ENCODE measurements at regions not wholly inside any gene's neighbourhood (a gene's known extent, or its start where the extent isn't known, plus 50 kb on each side); places are given as distances from the start of the nearest gene placed in this dataset.

DNA sequence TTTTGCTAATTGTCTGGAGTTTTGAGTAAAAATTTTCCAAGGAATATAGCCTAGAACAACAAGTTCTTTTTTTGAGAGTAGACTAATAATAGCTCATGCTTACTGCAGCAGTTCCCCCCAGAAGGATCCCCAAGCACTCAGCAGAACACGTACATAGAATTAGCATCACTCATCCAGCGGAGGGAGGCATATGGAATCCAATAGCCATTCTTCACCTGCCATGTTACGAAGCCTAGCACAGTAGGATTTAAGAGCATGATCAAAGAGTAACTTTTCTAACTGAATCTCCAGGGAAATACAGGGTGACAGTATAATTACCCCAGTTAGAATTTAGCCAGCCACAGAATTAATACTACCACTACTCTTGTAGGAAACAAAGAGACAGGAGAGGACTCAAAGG, 511.7 kb upstream of the NOX3 start:
- CTCF ChIA-PET: no interaction called here
- peaks cover 12% of the 10 kb centered on the region for H3K4me1 Mint-ChIP-seq
- H3K36me3 Mint-ChIP-seq (ENCODE audit: low read depth): peaks cover 2% of the 10 kb centered on the region
- H3K4me3 Mint-ChIP-seq: no peak overlapping the region
- H3K9me3 Mint-ChIP-seq (ENCODE audit: low read depth): peaks cover under 1% of the 10 kb centered on the region
- ATAC-seq (no peak), DNase-seq (no peak)
- no peak overlapping the region for H3K27ac Mint-ChIP-seq
- POLR2A ChIA-PET: no interaction called here
- intact Hi-C loops (cut with DNase I, micrococcal nuclease): no loop called here
- H3K27me3 Mint-ChIP-seq: no peaks in the 10 kb centered on the region

- Mint-ChIP-seq H3K9me3 (ENCODE audit: low read depth) (no peaks in the 10 kb centered on the region), H3K4me3 (no peak overlapping the region), H3K4me1 (no peaks in the 10 kb centered on the region), H3K36me3 (ENCODE audit: low read depth) (peaks cover 2% of the 10 kb centered on the region), H3K27me3 (no peaks in the 10 kb centered on the region), H3K27ac (no peak overlapping the region)
- DNase-seq: no peak
- ChIA-PET CTCF (no interaction called here), POLR2A (interaction anchor here (0.6 kb wide), 1 partner anchor 491 kb away, joined by 3 read pairs; no protein-coding TSS in a partner anchor)
- intact Hi-C loops (cut with DNase I, micrococcal nuclease): no loop called here
- no peak for ATAC-seq
These were observed 508.9 kb upstream of the NOX3 start for GRCh38 chr6:155964544-155964943.

- Mint-ChIP-seq H3K27me3 (no peaks in the 10 kb centered on the region), H3K36me3 (ENCODE audit: low read depth) (no peaks in the 10 kb centered on the region), H3K4me1 (no peaks in the 10 kb centered on the region), H3K9me3 (ENCODE audit: low read depth) (no peaks in the 10 kb centered on the region), H3K27ac (no peak overlapping the region), H3K4me3 (no peak overlapping the region)
- no peak for ATAC-seq
- no peak for DNase-seq
- POLR2A ChIA-PET: no interaction called here
- CTCF ChIA-PET: no interaction called here
- intact Hi-C loops (cut with DNase I, micrococcal nuclease): no loop called here
These were observed 506.6 kb upstream of the NOX3 start for GRCh38 chr6:155962276-155962675.

DNA sequence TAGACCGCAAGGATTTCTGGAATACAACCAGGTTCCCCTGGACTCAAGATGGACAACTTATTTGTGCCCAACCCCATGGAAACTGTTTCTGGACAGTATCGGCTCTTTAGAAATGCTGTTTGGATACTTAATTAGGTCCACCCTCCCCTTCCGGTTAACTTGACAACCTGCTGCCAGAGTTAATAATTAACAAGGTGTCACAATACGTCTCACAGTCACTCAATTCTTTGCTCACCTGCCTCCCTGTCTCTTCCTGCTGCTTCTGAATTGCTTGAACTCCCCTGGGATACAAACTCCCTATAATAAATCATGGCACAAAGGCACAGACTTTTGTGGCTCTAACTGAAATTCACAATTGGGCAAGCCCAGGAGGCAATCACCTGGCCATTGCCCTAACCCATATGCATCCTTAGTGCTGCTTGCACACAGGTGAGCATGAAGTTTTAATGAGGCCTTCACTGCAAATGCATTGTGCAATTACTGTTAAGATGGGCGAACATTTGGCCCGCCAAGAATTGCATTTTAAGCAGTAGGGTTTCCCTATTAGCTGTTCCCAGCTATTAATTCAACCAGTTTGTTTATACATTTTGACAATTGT, 504.4 kb upstream of the NOX3 start:
- no peak for DNase-seq
- Mint-ChIP-seq H3K36me3 (ENCODE audit: low read depth) (no peaks in the 10 kb centered on the region), H3K27ac (no peak overlapping the region), H3K9me3 (ENCODE audit: low read depth) (no peaks in the 10 kb centered on the region), H3K4me1 (no peaks in the 10 kb centered on the region), H3K27me3 (no peaks in the 10 kb centered on the region), H3K4me3 (no peak overlapping the region)
- POLR2A ChIA-PET: no interaction called here
- intact Hi-C loops (cut with DNase I, micrococcal nuclease): no loop called here
- CTCF ChIA-PET: no interaction called here
- ATAC-seq: no peak

DNA sequence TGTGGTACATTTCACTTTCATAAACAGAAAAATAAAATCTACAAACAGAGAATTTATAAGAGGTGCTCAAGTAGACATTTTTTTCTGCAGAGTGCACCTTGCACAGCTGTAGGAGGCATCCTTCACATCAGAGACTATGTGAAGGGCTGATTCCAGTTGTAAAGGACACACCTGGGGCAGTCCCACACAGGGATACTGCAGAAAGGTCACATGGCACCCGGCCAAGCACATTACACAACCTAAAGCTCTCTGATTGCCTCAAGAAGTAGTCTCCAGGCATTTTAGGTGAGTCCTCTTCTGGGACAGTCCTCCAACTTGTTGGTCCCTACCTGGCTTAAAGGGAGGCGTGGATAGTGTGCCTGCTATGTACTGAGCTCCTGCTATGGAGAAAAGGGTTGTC, 502.9 kb upstream of the NOX3 start:
- intact Hi-C loops (cut with DNase I, micrococcal nuclease): no loop called here
- no peaks in the 10 kb centered on the region for H3K36me3 Mint-ChIP-seq (ENCODE audit: low read depth)
- ChIA-PET CTCF (no interaction called here), POLR2A (no interaction called here)
- no peak for DNase-seq
- no peak for ATAC-seq
- H3K27ac Mint-ChIP-seq: no peak overlapping the region
- H3K4me3 Mint-ChIP-seq: no peak overlapping the region
- H3K4me1 Mint-ChIP-seq: no peaks in the 10 kb centered on the region
- no peaks in the 10 kb centered on the region for H3K27me3 Mint-ChIP-seq
- no peaks in the 10 kb centered on the region for H3K9me3 Mint-ChIP-seq (ENCODE audit: low read depth)

DNA sequence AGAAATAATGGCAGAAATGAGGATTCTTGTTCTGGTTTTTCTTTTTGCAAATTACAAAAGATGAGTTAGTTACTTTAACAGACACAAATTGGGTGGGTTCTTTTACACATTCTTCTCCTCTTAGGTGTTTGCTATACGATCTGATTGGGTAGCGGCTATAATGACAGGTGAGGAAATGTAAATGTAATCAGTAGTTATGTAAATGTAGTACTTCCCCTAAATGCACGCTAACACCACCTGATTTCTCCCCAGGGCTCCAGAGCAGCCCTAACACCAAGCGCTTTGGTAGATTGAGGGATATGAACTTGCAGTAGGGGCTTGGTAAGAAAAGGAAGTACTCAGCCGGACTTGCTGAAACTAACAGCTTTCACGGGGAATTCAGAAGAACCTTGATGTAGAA, 499.4 kb upstream of the NOX3 start:
- no peak overlapping the region for H3K4me3 Mint-ChIP-seq
- POLR2A ChIA-PET: no interaction called here
- DNase-seq (no peak), ATAC-seq (no peak)
- no peaks in the 10 kb centered on the region for H3K9me3 Mint-ChIP-seq (ENCODE audit: low read depth)
- intact Hi-C loops (cut with DNase I, micrococcal nuclease): no loop called here
- no peaks in the 10 kb centered on the region for H3K36me3 Mint-ChIP-seq (ENCODE audit: low read depth)
- no peaks in the 10 kb centered on the region for H3K4me1 Mint-ChIP-seq
- no peak overlapping the region for H3K27ac Mint-ChIP-seq
- no peaks in the 10 kb centered on the region for H3K27me3 Mint-ChIP-seq
- CTCF ChIA-PET: no interaction called here

DNA sequence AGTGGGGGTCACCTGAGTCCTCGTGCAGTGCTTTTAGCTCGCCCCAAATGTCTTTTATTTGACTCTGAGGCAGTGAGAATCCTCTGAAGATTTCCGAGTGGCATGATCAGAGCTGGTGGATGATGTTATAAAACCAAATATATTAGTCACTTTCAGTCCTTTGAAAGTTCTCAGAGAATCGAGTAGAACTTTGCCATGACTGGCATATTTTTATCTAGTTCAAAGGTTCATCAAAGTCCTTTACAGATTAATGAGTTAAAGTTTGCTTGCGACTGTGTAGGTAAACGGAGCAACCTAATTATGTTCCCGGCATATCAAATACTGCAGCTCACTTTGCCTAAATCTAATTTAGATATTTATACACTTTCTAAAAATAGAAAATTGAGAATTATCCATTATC, 498.5 kb upstream of the NOX3 start:
- intact Hi-C loops (cut with DNase I, micrococcal nuclease): no loop called here
- POLR2A ChIA-PET: no interaction called here
- Mint-ChIP-seq H3K27ac (no peak overlapping the region), H3K27me3 (no peaks in the 10 kb centered on the region), H3K4me3 (no peak overlapping the region), H3K36me3 (ENCODE audit: low read depth) (no peaks in the 10 kb centered on the region), H3K9me3 (ENCODE audit: low read depth) (no peaks in the 10 kb centered on the region), H3K4me1 (no peaks in the 10 kb centered on the region)
- no peak for ATAC-seq
- CTCF ChIA-PET: no interaction called here
- DNase-seq: no peak

DNA sequence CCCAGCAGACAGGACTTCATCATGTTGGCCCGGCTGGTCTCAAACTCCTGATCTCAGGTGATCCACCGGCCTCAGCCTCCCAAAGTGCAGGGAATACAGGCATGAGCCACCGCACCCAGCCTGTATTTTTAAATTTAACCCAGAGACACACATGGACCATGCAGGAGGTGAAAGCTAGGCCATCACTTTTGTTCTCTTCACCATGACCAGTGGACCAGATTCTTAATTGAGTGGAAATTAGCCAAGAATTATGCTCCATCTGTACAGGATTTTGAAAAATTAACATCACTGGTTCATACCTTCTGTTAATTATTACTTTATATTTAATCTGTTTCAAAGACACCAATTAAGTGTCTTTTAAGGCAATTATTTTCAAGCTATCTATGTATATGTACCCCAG, 493.6 kb upstream of the NOX3 start:
- Mint-ChIP-seq H3K27me3 (no peaks in the 10 kb centered on the region), H3K9me3 (ENCODE audit: low read depth) (peaks cover 10% of the 10 kb centered on the region), H3K27ac (no peak overlapping the region), H3K36me3 (ENCODE audit: low read depth) (peaks cover 7% of the 10 kb centered on the region), H3K4me3 (no peak overlapping the region), H3K4me1 (no peaks in the 10 kb centered on the region)
- CTCF ChIA-PET: no interaction called here
- no peak for ATAC-seq
- DNase-seq: no peak
- intact Hi-C loops (cut with DNase I, micrococcal nuclease): no loop called here
- POLR2A ChIA-PET: no interaction called here

- Mint-ChIP-seq H3K4me3 (no peak overlapping the region), H3K27me3 (no peaks in the 10 kb centered on the region), H3K4me1 (no peaks in the 10 kb centered on the region), H3K36me3 (ENCODE audit: low read depth) (peaks cover 7% of the 10 kb centered on the region), H3K9me3 (ENCODE audit: low read depth) (peaks cover 10% of the 10 kb centered on the region), H3K27ac (no peak overlapping the region)
- DNase-seq (no peak), ATAC-seq (no peak)
- CTCF ChIA-PET: no interaction called here
- POLR2A ChIA-PET: no interaction called here
- intact Hi-C loops (cut with DNase I, micrococcal nuclease): no loop called here
These were observed 491.2 kb upstream of the NOX3 start for GRCh38 chr6:155946860-155947259.

DNA sequence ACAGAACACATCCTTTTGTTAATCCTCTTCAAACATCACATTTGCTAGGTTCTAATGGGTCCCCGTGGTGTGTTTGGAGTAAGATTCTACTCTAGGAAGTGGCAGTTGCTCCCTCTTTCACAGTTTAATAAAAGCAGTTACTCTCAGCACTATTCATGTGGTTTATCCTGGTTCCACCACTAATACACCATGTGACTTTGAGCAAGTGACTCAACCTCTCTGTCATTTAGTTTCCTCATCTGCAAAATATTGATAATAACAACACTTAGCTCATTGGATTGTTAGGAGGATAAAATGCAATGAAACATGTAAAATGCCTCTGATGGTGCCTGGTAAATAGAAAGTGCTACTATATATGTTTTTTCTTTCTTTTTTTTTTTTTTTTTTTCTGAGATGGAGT, 488.0 kb upstream of the NOX3 start:
- DNase-seq: no peak
- H3K27ac Mint-ChIP-seq: no peak overlapping the region
- no peaks in the 10 kb centered on the region for H3K4me1 Mint-ChIP-seq
- no peak overlapping the region for H3K4me3 Mint-ChIP-seq
- ChIA-PET POLR2A (no interaction called here), CTCF (no interaction called here)
- H3K36me3 Mint-ChIP-seq (ENCODE audit: low read depth): peaks cover 7% of the 10 kb centered on the region
- peaks cover 10% of the 10 kb centered on the region for H3K9me3 Mint-ChIP-seq (ENCODE audit: low read depth)
- ATAC-seq: no peak
- H3K27me3 Mint-ChIP-seq: no peaks in the 10 kb centered on the region
- intact Hi-C loops (cut with DNase I, micrococcal nuclease): no loop called here

DNA sequence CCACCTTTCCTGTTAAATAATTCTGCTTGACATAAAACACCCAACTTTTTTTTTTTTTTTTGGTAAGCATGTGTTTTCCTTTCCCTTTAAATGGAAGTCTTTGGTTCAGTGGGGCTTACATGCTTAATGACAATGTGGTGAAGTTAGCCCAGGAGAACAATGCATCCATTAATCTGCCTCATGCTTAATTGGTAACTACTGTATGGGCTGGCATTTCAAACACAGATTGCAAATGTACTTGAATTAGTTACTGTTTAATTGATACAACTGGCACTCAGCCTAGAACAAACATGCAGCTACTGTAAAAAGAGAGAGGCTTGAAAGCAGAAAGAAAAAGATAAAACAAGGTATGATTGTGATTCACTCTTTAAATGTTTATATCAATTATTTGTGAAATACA, 483.6 kb upstream of the NOX3 start:
- H3K9me3 Mint-ChIP-seq (ENCODE audit: low read depth): no peaks in the 10 kb centered on the region
- ChIA-PET CTCF (no interaction called here), POLR2A (no interaction called here)

GRCh38 chr6:155936551-155936950, 480.9 kb upstream of the NOX3 start:
- no peak for DNase-seq

More for the DNA sequence above, 483.6 kb upstream of the NOX3 start:
- Mint-ChIP-seq H3K27ac (no peak overlapping the region), H3K4me3 (no peak overlapping the region), H3K27me3 (no peaks in the 10 kb centered on the region), H3K36me3 (ENCODE audit: low read depth) (no peaks in the 10 kb centered on the region), H3K4me1 (no peaks in the 10 kb centered on the region)
- DNase-seq (no peak), ATAC-seq (no peak)
- intact Hi-C loops (cut with DNase I, micrococcal nuclease): no loop called here

GRCh38 chr6:155936127-155936526, 480.5 kb upstream of the NOX3 start:
- DNase-seq (no peak), ATAC-seq (no peak)
- no peak overlapping the region for H3K27ac Mint-ChIP-seq
- no peaks in the 10 kb centered on the region for H3K36me3 Mint-ChIP-seq (ENCODE audit: low read depth)
- no peak overlapping the region for H3K4me3 Mint-ChIP-seq
- no peaks in the 10 kb centered on the region for H3K4me1 Mint-ChIP-seq
- no peaks in the 10 kb centered on the region for H3K27me3 Mint-ChIP-seq
- peaks cover 3% of the 10 kb centered on the region for H3K9me3 Mint-ChIP-seq (ENCODE audit: low read depth)
- intact Hi-C loops (cut with DNase I, micrococcal nuclease): no loop called here
- CTCF ChIA-PET: no interaction called here
- POLR2A ChIA-PET: no interaction called here

More at GRCh38 chr6:155936551-155936950, 480.9 kb upstream of the NOX3 start:
- CTCF ChIA-PET: no interaction called here
- no peaks in the 10 kb centered on the region for H3K4me1 Mint-ChIP-seq
- H3K27me3 Mint-ChIP-seq: no peaks in the 10 kb centered on the region
- no peak for ATAC-seq
- POLR2A ChIA-PET: no interaction called here
- no peak overlapping the region for H3K4me3 Mint-ChIP-seq
- intact Hi-C loops (cut with DNase I, micrococcal nuclease): no loop called here
- H3K27ac Mint-ChIP-seq: no peak overlapping the region
- no peaks in the 10 kb centered on the region for H3K36me3 Mint-ChIP-seq (ENCODE audit: low read depth)
- H3K9me3 Mint-ChIP-seq (ENCODE audit: low read depth): peaks cover 3% of the 10 kb centered on the region
